ENCODE measurements at regions not wholly inside any gene's neighbourhood (a gene's known extent, or its start where the extent isn't known, plus 50 kb on each side); places are given as distances from the start of the nearest gene placed in this dataset.
"Not testable (repeated sequence)": the region's sequence is repeated elsewhere in the genome, so short reads cannot be mapped to it uniquely, and the experiment has no call there.

- no peak for DNase-seq
These were observed 80.2 kb upstream of the BRD7 start for GRCh38 chr16:50448981-50449380.

GRCh38 chr16:50448522-50448921 lies 79.7 kb upstream of the BRD7 start:
- no peak for DNase-seq

- DNase-seq: not testable (repeated sequence)
These were observed 78.6 kb upstream of the BRD7 start for GRCh38 chr16:50447386-50447785.

GRCh38 chr16:50446861-50447260 lies 78.1 kb upstream of the BRD7 start:
- no peak for DNase-seq

DNA sequence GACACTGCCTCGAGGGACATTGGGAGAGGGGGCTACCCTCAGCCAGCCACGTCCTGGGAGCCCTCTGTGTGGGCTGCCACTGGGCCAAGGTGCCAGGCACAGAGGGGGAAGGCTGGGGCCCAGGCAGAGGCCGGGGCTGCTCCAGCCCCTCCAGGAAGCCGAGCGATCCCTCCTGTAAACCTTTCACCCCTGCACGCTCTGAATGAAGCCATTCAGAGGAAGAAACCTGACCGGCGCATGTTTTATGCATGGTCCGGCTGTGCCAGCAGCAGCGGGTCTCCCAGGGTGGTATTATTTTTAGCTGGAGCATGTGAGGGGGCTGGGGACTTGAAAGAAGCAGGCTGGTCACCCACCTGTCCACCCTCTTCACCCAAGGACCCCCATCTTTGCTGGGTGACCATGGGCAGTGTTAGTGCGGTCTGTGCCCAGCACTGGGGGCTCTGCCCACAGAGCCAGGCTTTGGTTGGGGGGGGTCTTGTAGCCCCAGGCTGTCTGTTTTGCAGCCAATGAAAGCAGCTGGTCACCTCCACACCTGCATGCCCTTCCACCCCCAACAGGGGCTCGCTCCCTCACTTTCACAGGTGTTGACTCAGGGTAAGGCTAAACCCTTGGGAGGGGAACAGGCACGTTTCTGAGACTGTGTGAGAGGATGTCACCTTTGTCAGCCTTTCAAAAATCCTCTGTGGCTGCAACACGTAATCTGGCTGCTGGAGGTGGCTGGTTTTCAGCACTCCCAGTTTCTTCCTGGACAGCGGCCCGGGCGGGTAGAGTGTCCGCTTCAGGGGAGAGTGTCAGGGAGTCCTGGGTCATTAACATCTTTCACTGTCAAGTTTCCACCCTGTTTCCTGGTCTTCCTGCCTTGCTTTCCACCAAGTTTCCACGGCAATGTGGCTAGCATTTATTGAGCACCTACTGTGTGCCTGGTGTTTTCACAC lies 77.1 kb upstream of the BRD7 start:
- DNase-seq: no peak

GRCh38 chr16:50444526-50444925 lies 75.7 kb upstream of the BRD7 start:
- no peak for DNase-seq

DNA sequence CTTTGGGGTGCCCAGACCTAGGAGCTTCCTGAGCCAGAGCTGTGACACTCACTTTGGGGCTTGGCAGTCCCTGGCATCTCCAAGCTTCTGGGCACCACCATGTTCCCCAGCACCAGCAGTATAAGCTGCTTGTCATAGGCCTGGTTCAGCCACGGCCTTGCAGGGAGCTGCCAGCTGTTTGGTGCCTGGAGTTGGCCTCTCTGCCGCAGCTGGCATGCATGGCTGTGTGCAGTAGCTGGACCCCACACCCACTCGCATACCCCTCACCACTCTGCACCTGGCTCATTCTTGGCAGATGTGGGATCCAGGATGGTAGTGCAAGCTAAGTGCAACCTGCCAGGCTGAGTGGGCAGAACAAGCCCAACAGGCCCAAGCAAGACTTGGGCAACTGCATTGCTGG lies 73.4 kb upstream of the BRD7 start:
- DNase-seq: no peak

GRCh38 chr16:50441486-50442157 lies 72.8 kb upstream of the BRD7 start:
- no peak for DNase-seq

DNA sequence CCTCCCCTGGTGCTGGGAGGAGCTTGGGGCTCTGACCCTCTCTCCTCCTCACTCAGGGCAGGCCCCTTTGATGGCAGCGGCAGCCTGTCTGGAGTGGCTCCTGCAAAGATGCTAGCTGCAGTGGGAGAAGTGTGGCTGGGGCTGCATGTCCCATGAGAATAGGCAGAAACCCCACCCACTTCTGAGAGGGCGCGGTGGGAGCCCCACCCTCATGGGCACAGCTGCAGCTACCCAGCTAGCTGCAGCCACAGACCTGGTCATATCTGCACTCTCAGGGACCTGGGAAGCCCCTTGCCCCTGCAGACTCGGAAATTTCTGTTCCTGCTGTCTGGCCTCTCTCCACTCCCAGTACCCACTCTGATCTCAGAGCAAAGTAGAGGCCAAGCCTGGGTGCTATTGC lies 72.2 kb upstream of the BRD7 start:
- no peak for DNase-seq

DNA sequence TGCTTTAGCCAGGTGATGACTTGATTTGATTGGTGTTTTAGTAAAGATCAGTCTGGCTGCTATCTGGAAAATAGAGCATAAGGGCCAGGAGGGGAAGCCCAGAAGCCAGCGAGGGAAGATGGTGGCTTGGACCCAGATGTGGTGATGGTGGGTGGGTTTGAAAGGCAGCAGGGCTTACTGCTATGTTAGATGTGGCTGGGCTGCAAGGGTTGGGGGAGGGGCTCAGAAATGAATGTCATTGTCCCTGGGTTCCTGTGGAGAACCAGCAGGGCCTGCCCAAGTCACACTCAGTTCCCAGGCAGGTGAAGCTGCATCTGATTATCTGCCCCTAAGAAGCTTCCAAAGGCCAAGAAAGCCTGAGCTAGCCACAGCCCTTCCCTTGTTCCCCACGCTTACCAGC lies 71.7 kb upstream of the BRD7 start:
- DNase-seq: no peak

- DNase-seq: no peak
These were observed 69.1 kb upstream of the BRD7 start for GRCh38 chr16:50437769-50438437.

DNA sequence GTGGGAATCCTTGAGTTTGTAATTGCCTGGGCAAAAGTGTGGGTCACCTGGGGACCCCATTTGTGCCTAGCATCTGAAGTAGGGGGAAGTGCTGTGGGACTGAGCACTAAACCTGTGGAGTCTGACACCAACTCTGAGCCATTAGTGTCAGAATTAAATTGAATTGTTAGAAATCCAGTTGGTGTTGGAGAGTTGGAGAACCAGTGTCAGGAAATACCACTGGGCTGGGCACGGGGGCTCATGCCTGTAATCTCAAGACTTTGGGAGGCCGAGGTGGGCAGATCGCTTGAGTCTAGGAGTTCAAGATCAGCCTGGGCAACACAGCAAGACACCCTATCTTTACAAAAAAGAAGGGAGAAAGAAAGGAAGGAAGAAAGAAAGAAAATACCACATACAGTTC lies 67.5 kb upstream of the BRD7 start:
- no peak for DNase-seq

DNA sequence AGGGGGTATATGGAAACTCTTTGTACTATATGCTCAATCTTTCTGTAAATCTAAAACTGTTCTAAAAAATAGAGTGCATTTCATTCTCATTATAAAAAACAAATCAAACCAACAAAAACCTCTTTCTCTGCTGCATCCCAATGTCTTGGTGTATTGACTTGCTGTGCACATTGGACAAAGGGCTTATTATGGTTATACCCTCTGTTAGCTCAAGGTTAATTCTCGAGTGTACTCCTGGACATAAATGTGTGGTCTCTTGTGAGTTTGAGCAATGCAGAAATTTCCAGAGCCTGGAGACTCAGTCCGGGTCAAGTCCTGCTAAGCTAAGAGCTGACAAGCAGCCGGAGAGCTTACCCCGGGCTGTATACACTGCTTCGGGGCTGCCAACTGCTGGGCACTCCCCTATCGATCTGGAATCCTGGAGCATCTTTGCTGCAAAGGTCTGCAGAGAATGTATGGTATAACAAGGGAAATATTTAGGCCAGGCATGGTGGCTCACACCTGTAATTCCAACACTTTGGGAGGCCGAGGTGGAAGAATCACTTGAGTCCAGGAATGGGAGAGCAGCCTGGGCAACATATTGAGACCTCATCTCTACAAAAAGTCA lies 66.2 kb upstream of the BRD7 start:
- DNase-seq: no peak

GRCh38 chr16:50430076-50430475 lies 61.3 kb upstream of the BRD7 start:
- DNase-seq: no peak

DNA sequence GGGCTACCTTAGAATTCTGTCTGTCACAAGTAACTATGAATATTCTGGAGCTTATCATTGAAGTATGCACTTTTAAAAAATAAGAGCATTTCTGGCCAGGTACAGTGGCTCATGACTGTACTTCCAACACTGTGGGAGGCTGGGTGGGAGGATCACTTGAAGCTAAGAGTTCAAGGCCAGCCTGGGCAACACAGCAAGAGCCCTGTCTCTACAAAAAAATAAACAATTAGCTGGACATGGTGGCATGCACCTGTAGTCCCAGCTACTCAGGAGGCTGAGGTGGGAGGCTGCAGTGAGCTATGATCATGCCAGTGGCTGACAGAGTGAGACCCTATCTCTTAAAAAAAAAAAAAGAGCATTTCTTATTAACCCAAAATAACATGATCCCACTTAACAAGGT lies 60.0 kb upstream of the BRD7 start:
- no peak for DNase-seq

DNA sequence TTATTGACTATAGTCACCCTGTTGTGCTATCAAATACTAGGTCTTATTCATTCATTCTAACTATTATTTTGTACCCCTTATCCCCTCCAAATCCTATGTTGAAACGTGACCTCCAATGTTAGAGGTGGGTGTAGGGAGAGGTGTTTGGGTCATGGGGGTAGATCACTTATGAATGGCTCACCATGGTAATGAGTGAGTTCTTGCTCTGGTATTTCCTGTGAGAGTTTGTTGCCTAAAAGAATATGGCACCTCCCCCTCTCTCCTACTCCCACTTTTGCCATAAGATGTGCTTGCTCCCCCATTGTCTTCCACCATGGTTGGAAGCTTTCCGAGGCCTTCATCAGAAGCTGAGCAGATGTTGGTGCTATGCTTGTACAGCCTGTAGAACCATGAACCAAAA lies 59.3 kb upstream of the BRD7 start:
- no peak for DNase-seq

DNA sequence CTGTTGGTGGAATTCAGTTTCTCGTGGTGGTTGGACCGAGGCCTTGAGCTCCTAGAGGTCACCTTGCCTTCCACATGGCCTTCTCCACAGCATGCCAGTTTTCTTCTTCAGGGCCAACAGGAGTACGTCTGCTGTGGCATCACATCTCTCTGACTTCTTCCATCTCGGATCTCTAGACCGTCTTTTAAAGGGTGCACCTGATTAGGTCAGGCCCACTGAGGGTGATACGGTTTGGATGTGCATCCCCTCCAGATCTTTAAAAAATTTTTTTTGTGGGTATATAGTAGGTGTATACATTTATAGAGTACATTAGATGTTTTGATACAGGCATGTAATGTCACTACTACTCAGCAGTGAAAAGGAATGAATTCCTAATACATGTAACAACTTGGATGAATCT lies 58.3 kb upstream of the BRD7 start:
- DNase-seq: no peak

GRCh38 chr16:50425648-50426047 lies 56.9 kb upstream of the BRD7 start:
- peak in 1 of 5 experiments; percentile 20 for DNase-seq

DNA sequence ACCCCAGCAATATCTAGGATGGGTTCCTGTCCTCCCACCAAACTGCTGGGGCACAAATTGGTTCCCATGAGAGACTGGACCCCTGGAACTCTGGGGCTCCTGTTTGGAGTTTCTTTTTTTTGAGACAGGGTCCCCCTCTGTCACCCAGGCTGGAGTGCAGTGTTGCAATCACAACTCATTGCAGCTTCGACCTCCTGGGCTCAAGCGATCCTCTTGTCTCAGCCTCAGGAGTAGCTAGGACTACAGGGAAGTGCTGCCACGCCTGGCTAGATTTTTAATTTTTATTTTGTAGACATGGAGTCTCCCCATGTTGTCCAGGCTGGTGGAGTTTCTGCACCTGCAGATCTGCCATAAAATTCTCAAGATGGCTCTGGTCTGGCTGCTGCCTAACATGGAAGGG lies 56.3 kb upstream of the BRD7 start:
- no peak for DNase-seq

DNA sequence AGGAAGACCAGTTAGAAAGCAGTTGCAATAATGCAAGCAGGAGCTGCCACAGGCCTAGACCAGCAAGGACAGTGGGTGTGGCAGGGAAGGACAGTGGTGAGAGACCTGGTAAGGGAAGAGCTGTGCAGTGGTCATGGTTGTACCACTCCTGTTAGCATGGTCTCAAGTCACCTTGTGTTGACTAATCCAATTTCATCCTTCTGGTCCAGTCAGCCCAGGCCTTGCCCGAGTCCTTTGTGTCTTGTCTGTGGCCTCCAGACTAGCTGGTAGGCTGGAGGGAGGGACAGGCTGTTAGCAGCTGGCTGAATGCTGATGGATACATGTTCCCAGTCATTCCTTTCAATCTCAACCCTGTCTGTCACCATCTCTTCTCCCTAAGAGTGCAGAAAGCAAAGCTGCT lies 54.1 kb upstream of the BRD7 start:
- DNase-seq: no peak

DNA sequence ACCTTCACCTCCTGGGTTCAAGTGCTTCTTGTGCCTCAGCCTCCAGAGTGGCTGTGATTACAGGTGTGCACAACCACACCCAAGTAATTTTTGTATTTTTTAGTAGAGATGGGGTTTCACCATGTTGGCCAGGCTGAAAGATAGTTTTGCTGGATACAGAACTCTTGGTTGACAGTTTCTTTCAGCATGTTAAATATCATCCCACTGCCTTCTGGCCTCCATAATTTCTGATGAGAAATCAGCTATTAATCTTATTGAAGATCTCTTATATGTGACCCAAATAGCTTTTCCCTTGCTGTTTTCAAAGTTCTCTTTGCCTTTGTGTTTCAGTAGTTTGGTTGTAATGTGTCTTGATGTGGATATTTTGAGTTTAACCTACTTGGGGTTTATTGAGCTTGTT lies 50.3 kb upstream of the BRD7 start:
- DNase-seq: no peak
